ENCODE measurements at regions not wholly inside any gene's neighbourhood (a gene's known extent, or its start where the extent isn't known, plus 50 kb on each side); places are given as distances from the start of the nearest gene placed in this dataset.

DNA sequence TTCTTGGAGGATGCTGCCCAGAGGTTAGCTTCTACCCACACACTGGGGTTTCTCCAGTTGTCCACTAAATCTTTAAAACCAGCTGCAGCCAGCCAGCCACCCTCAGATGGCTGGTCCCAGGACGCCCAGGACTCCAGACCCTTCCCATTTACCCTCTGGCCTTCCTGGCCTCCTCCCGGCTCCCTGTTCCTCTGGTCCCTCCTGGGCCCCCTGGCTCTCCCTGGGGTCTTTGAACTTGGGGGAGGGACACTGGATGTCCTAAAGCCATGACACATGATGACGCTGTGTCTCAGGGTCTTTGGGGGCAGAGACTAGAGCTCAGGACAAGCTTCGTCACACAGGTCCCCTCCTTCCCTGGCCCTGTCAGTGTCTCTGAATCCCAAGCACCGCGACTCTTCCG lies 201.1 kb upstream of the HDAC4 start:
- intact Hi-C loops (cut with micrococcal nuclease; ENCODE audit: unreplicated experiment) = no loop called here
- TF ChIP-seq, protein P1, sequence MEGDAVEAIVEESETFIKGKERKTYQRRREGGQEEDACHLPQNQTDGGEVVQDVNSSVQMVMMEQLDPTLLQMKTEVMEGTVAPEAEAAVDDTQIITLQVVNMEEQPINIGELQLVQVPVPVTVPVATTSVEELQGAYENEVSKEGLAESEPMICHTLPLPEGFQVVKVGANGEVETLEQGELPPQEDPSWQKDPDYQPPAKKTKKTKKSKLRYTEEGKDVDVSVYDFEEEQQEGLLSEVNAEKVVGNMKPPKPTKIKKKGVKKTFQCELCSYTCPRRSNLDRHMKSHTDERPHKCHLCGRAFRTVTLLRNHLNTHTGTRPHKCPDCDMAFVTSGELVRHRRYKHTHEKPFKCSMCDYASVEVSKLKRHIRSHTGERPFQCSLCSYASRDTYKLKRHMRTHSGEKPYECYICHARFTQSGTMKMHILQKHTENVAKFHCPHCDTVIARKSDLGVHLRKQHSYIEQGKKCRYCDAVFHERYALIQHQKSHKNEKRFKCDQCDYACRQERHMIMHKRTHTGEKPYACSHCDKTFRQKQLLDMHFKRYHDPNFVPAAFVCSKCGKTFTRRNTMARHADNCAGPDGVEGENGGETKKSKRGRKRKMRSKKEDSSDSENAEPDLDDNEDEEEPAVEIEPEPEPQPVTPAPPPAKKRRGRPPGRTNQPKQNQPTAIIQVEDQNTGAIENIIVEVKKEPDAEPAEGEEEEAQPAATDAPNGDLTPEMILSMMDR (IDR thresholded peaks at IDR 0.05; ENCODE audit: unreplicated experiment) = no peak
- Mint-ChIP-seq H3K36me3 (ENCODE audit: insufficient read depth, unreplicated experiment) (no peaks in the 10 kb centered on the region), H3K4me1 (ENCODE audit: low read depth, unreplicated experiment) (no peaks in the 10 kb centered on the region), H3K27me3 (ENCODE audit: unreplicated experiment) (peaks cover 55% of the 10 kb centered on the region), H3K9me3 (ENCODE audit: low read depth, unreplicated experiment) (peaks cover 4% of the 10 kb centered on the region), H3K27ac (ENCODE audit: unreplicated experiment) (no peak overlapping the region), H3K4me3 (ENCODE audit: low read depth, unreplicated experiment) (no peak overlapping the region)
- no peak for DNase-seq
- no TSS peak for BruUV-seq (replicated peaks)
- CTCF ChIA-PET = interaction anchor here (0.6 kb wide), 1 partner anchor 686 kb away, joined by 3 read pairs; no protein-coding TSS in a partner anchor

DNA sequence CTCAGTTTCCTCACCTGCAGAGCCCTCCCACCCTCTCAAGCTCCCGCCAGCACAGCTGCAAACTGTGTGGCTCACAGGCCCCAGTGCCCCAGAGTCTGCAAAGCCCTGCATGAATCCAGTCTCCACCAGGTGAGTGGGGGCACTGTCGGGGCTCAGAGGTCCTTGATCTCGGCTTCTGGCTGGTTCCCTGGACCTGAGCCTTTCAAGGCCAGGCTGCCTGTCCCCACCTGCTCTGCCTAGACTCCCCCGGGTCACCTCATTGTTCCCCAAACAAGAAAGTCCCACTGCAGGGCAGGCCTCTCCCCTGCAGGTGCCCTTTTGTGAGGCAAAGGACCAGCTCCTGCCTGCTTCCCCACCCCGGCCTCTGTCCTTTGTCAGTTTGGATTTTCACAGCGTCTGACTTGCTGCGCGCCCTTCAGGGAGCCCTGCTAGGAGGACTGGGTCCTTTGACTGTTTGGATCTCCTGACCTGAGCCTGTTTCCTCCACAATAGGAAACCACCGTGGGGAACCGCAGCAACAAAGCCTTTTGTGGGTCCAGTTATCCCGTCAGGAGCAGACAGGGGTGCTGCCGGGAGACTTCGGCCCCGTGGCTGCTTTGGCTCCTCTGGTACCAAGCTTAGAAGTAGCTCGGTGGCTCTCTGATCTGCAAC lies 200.5 kb upstream of the HDAC4 start:
- Mint-ChIP-seq H3K27me3 (ENCODE audit: unreplicated experiment) (peaks cover 58% of the 10 kb centered on the region), H3K36me3 (ENCODE audit: insufficient read depth, unreplicated experiment) (no peaks in the 10 kb centered on the region), H3K9me3 (ENCODE audit: low read depth, unreplicated experiment) (peaks cover 2% of the 10 kb centered on the region), H3K27ac (ENCODE audit: unreplicated experiment) (no peak overlapping the region), H3K4me1 (ENCODE audit: low read depth, unreplicated experiment) (no peaks in the 10 kb centered on the region), H3K4me3 (ENCODE audit: low read depth, unreplicated experiment) (no peak overlapping the region)
- intact Hi-C loops (cut with micrococcal nuclease; ENCODE audit: unreplicated experiment) = no loop called here
- DNase-seq = no peak
- TF ChIP-seq, protein P1 (IDR thresholded peaks at IDR 0.05; ENCODE audit: unreplicated experiment) = no peak
- CTCF ChIA-PET = interaction anchor here (0.5 to 0.6 kb wide), 2 partner anchors 508 to 685 kb away, joined by 3 to 4 read pairs; no protein-coding TSS in a partner anchor
- BruUV-seq (replicated peaks) = no TSS peak

DNA sequence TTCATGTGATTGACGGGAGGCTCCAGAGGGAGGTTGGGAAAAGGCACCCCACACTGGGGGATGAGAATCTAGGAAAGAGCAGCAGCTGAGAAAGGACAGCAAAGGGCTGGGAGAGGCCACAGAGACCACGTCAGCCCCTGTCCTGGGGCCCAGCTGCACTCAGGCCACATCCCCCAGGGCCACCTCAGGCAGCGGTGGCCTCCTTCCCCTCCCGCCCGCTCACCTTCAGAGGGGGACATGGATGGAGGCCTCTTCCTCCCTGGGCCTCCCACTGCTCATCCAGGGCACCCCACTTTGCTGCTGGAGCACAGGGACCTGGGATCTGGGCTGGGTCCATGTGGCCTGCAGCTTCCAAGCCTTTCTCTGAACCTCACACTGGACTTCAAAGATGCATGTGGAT lies 199.8 kb upstream of the HDAC4 start:
- Mint-ChIP-seq H3K4me3 (ENCODE audit: low read depth, unreplicated experiment) (no peak overlapping the region), H3K4me1 (ENCODE audit: low read depth, unreplicated experiment) (no peaks in the 10 kb centered on the region), H3K36me3 (ENCODE audit: insufficient read depth, unreplicated experiment) (no peaks in the 10 kb centered on the region), H3K27ac (ENCODE audit: unreplicated experiment) (no peak overlapping the region), H3K9me3 (ENCODE audit: low read depth, unreplicated experiment) (peaks cover 2% of the 10 kb centered on the region), H3K27me3 (ENCODE audit: unreplicated experiment) (peaks cover 65% of the 10 kb centered on the region)
- CTCF ChIA-PET = interaction anchor here (0.6 kb wide), 1 partner anchor 30 kb away, joined by 11 read pairs; no protein-coding TSS in a partner anchor
- intact Hi-C loops (cut with micrococcal nuclease; ENCODE audit: unreplicated experiment) = no loop called here
- no peak for DNase-seq
- TF ChIP-seq, protein P1 (IDR thresholded peaks at IDR 0.05; ENCODE audit: unreplicated experiment) = no peak
- no TSS peak for BruUV-seq (replicated peaks)

DNA sequence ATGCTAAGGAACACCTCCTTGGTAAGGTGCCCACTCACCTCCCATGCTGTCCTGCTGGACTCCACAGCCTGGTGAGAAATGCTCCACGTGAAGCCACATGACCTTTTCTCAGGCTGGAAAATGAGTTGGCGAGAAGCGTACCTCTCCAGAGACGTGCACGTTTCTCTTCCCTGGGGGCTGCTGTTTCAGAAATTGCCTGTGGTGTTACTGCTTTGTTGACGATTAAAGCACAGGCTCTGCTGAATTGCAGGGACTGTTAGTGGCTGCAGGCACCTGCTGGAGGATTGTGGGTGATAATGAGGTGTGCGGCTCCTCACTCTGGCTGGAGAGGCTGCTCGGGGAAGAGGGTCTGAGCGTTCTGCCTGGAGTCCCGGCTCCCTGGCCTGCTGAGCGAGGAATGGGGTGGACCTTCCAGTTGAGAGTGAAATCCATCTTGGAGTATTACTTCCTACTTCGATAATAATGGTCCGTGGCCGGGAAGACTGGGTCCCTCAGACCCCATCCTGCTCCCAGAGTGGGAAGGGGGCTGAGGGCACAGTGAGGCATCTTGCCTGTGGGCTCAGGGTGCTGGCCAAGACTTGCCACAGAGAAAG lies 199.3 kb upstream of the HDAC4 start:
- no peak overlapping the region for H3K4me3 Mint-ChIP-seq (ENCODE audit: low read depth, unreplicated experiment)
- CTCF ChIA-PET = interaction anchor here (0.6 kb wide), 1 partner anchor 31 kb away, joined by 11 read pairs; no protein-coding TSS in a partner anchor
- peaks cover 2% of the 10 kb centered on the region for H3K9me3 Mint-ChIP-seq (ENCODE audit: low read depth, unreplicated experiment)
- H3K27ac Mint-ChIP-seq (ENCODE audit: unreplicated experiment) = no peak overlapping the region
- DNase-seq = no peak
- H3K4me1 Mint-ChIP-seq (ENCODE audit: low read depth, unreplicated experiment) = no peaks in the 10 kb centered on the region
- TF ChIP-seq, protein P1 (IDR thresholded peaks at IDR 0.05; ENCODE audit: unreplicated experiment) = no peak
- H3K27me3 Mint-ChIP-seq (ENCODE audit: unreplicated experiment) = peaks cover 69% of the 10 kb centered on the region
- no peaks in the 10 kb centered on the region for H3K36me3 Mint-ChIP-seq (ENCODE audit: insufficient read depth, unreplicated experiment)
- intact Hi-C loops (cut with micrococcal nuclease; ENCODE audit: unreplicated experiment) = no loop called here
- BruUV-seq (replicated peaks) = no TSS peak
